Kidney capillary endothelial cell (primary cell): ENCODE measurements at regions not wholly inside any gene's neighbourhood (a gene's known extent, or its start where the extent isn't known, plus 50 kb on each side); places are given as distances from the start of the nearest gene placed in this dataset.

ENCODE experiments used
- DNase-seq: peaks from one replicate; pipeline ENCODE4 v3.0.0-alpha.2; 2018; ENCODE audit warnings: low spot score

GRCh38 chr14:82719617-82720016 is 1186.0 kb upstream of the SEL1L start:
- no peak for DNase-seq

GRCh38 chr14:82720431-82720830 is 1186.8 kb upstream of the SEL1L start:
- no peak for DNase-seq

GRCh38 chr14:82720946-82721345 is 1187.3 kb upstream of the SEL1L start:
- DNase-seq: no peak

GRCh38 chr14:82724316-82724715 is 1190.7 kb upstream of the SEL1L start:
- DNase-seq: peak; percentile 22

GRCh38 chr14:82725213-82725612 is 1191.6 kb upstream of the SEL1L start:
- no peak for DNase-seq

GRCh38 chr14:82731526-82731925 is 1197.9 kb upstream of the SEL1L start:
- no peak for DNase-seq

- DNase-seq: no peak
These were observed 1206.9 kb upstream of the SEL1L start for GRCh38 chr14:82740547-82740946.

- DNase-seq: no peak
These were observed 1221.8 kb upstream of the SEL1L start for GRCh38 chr14:82755476-82755875.

GRCh38 chr14:82755923-82756322 is 1222.3 kb upstream of the SEL1L start:
- no peak for DNase-seq

GRCh38 chr14:82757776-82758175 is 1224.1 kb upstream of the SEL1L start:
- no peak for DNase-seq

GRCh38 chr14:82759656-82760055 is 1226.0 kb upstream of the SEL1L start:
- no peak for DNase-seq

- DNase-seq: no peak
These were observed 1232.5 kb upstream of the SEL1L start for GRCh38 chr14:82766123-82766522.

- no peak for DNase-seq
These were observed 1233.3 kb upstream of the SEL1L start for GRCh38 chr14:82766996-82767395.

GRCh38 chr14:82776958-82777357 is 1243.3 kb upstream of the SEL1L start:
- DNase-seq: no peak

- DNase-seq: no peak
These were observed 1244.4 kb upstream of the SEL1L start for GRCh38 chr14:82778008-82778590.

GRCh38 chr14:82778601-82779000 is 1244.9 kb upstream of the SEL1L start:
- DNase-seq: no peak

GRCh38 chr14:82779301-82779700 is 1245.6 kb upstream of the SEL1L start:
- DNase-seq: no peak

GRCh38 chr14:82785756-82786482 is 1252.3 kb upstream of the SEL1L start:
- no peak for DNase-seq

- DNase-seq: no peak
These were observed 1252.8 kb upstream of the SEL1L start for GRCh38 chr14:82786483-82786880.

- no peak for DNase-seq
These were observed 1262.4 kb upstream of the SEL1L start for GRCh38 chr14:82796086-82796485.

- DNase-seq: no peak
These were observed 1264.6 kb upstream of the SEL1L start for GRCh38 chr14:82798276-82798675.

- DNase-seq: no peak
These were observed 1272.5 kb upstream of the SEL1L start for GRCh38 chr14:82805892-82806825.

- no peak for DNase-seq
These were observed 1277.6 kb upstream of the SEL1L start for GRCh38 chr14:82811246-82811645.
